Liver (tissue), 8 donors: ENCODE measurements at regions not wholly inside any gene's neighbourhood (a gene's known extent, or its start where the extent isn't known, plus 50 kb on each side); places are given as distances from the start of the nearest gene placed in this dataset.

Source experiments
- DNase-seq: peaks from one replicate; pipeline ENCODE4 v3.0.0-alpha.2; 2017; ENCODE audit warnings: low spot score
- H3K27ac ChIP-seq, 2 donors: one replicate each; pipeline ENCODE4 v1.7.0; 2013; ENCODE audit warnings: inconsistent platforms in 2 of 2, low read length in 2 of 2, control low read depth in 1 of 2, low read depth in 1 of 2, mild to moderate bottlenecking in 1 of 2
- H3K27me3 ChIP-seq, 4 donors: one replicate each; pipeline versions ENCODE4 v1.6.1 to v1.7.0; 2013; ENCODE audit warnings: low read length in 3 of 4, inconsistent platforms in 1 of 4, mild to moderate bottlenecking in 1 of 4, moderate library complexity in 1 of 4; ENCODE audit not compliant: control insufficient read depth in 4 of 4, insufficient read depth in 4 of 4
- H3K36me3 ChIP-seq, 4 donors: one replicate each; pipeline versions ENCODE4 v1.6.1 to v1.7.0; 2013; ENCODE audit warnings: low read length in 3 of 4, mild to moderate bottlenecking in 3 of 4, low read depth in 1 of 4, moderate library complexity in 1 of 4; ENCODE audit not compliant: control insufficient read depth in 4 of 4, insufficient read depth in 3 of 4
- H3K4me1 ChIP-seq, 4 donors: one replicate each; pipeline versions ENCODE4 v1.6.1 to v1.7.0; 2013; ENCODE audit warnings: low read length in 3 of 4, mild to moderate bottlenecking in 3 of 4, moderate library complexity in 1 of 4; ENCODE audit not compliant: control insufficient read depth in 4 of 4, insufficient read depth in 4 of 4
- H3K4me3 ChIP-seq, 3 donors: one replicate each; pipeline versions ENCODE4 v1.6.1 to v1.7.0; 2013; ENCODE audit warnings: low read length in 3 of 3, control low read depth in 1 of 3, low read depth in 1 of 3, mild to moderate bottlenecking in 1 of 3
- H3K9ac ChIP-seq, 2 donors: one replicate each; pipeline ENCODE4 v1.7.0; 2013; ENCODE audit warnings: low read length in 2 of 2, mild to moderate bottlenecking in 2 of 2, moderate library complexity in 2 of 2, control low read depth in 1 of 2, low read depth in 1 of 2
- H3K9me3 ChIP-seq, 4 donors: one replicate each; pipeline versions ENCODE4 v1.6.1 to v1.7.0; 2013; ENCODE audit warnings: low read length in 3 of 4; ENCODE audit not compliant: control insufficient read depth in 4 of 4
- EGR1 ChIP-seq, 2 donors: IDR thresholded peaks; 2 replicates each; pipeline ENCODE4 v1.6.1; 2016 to 2018; ENCODE audit warnings: antibody characterized with exemption in 2 of 2, low read depth in 2 of 2
- FOXA1 ChIP-seq: IDR thresholded peaks from 2 replicates; pipeline ENCODE4 v1.6.1; 2016; ENCODE audit warnings: antibody characterized with exemption
- FOXA2 ChIP-seq: IDR thresholded peaks from 2 replicates; pipeline ENCODE4 v1.6.1; 2016; ENCODE audit warnings: antibody characterized with exemption
- GABPA ChIP-seq, 2 donors: IDR thresholded peaks in 1 of 2; conservative IDR thresholded peaks in 1 of 2; 2 replicates each; pipeline ENCODE4 v1.6.1; 2016; ENCODE audit warnings: antibody characterized with exemption in 2 of 2, mild to moderate bottlenecking in 1 of 2, moderate library complexity in 1 of 2
- HNF4A ChIP-seq, 2 donors: conservative IDR thresholded peaks; 2 replicates each; pipeline ENCODE4 v1.6.1; 2016; ENCODE audit warnings: antibody characterized with exemption in 2 of 2, mild to moderate bottlenecking in 2 of 2
- HNF4G ChIP-seq: IDR thresholded peaks from 2 replicates; pipeline ENCODE4 v1.6.1; 2016; ENCODE audit warnings: antibody characterized with exemption
- JUND ChIP-seq, 2 donors: IDR thresholded peaks; 2 replicates each; pipeline ENCODE4 v1.6.1; 2016; ENCODE audit warnings: antibody characterized with exemption in 2 of 2
- NR2F2 ChIP-seq: IDR thresholded peaks from 2 replicates; pipeline ENCODE4 v1.6.1; 2016; ENCODE audit warnings: antibody characterized with exemption
- RAD21 ChIP-seq, 2 donors: IDR thresholded peaks; 2 replicates each; pipeline ENCODE4 v1.6.1; 2016; ENCODE audit warnings: antibody characterized with exemption in 2 of 2, mild to moderate bottlenecking in 2 of 2
- RXRA ChIP-seq, 2 donors: IDR thresholded peaks; 2 replicates each; pipeline ENCODE4 v1.6.1; 2017 to 2018; ENCODE audit warnings: antibody characterized with exemption in 2 of 2, mild to moderate bottlenecking in 1 of 2
- SP1 ChIP-seq: IDR thresholded peaks from 2 replicates; pipeline ENCODE4 v1.6.1; 2018; ENCODE audit warnings: antibody characterized with exemption, mild to moderate bottlenecking
- TAF1 ChIP-seq: conservative IDR thresholded peaks from 2 replicates; pipeline ENCODE4 v1.6.1; 2016; ENCODE audit warnings: antibody characterized with exemption, mild to moderate bottlenecking
- YY1 ChIP-seq: IDR thresholded peaks from 2 replicates; pipeline ENCODE4 v1.6.1; 2016; ENCODE audit warnings: antibody characterized with exemption, mild to moderate bottlenecking
- WGBS: extraction: QIAGEN DNeasy Blood & Tissue Kit; methylation state at CpG from one replicate; pipeline ENCODE4 v1.1.7; 2013; 5-methylcytosine and 5-hydroxymethylcytosine counted together
- TF ChIP-seq, protein P1 (sequence below): IDR thresholded peaks from 2 replicates; pipeline ENCODE4 v1.6.1; 2016; ENCODE audit warnings: antibody characterized with exemption, mild to moderate bottlenecking
- TF ChIP-seq, protein P2 (sequence below): IDR thresholded peaks from 2 replicates; pipeline ENCODE4 v1.6.1; 2016; ENCODE audit warnings: antibody characterized with exemption
- TF ChIP-seq, protein P3 (sequence below): IDR thresholded peaks from 2 replicates; pipeline ENCODE4 v1.6.1; 2016; ENCODE audit warnings: antibody characterized with exemption
- TF ChIP-seq, protein P4 (sequence below): fragments of 150-350 bp; IDR thresholded peaks from 2 replicates; pipeline ENCODE4 v1.5.1; 2017; ENCODE audit warnings: improper control_type of control experiment, low read depth, low read length; ENCODE audit not compliant: missing input control
- donor health status: healthy.
- donor health status: healthy.
- donor health status: healthy.
- donor health status: healthy.
- donor health status: healthy.

DNA sequence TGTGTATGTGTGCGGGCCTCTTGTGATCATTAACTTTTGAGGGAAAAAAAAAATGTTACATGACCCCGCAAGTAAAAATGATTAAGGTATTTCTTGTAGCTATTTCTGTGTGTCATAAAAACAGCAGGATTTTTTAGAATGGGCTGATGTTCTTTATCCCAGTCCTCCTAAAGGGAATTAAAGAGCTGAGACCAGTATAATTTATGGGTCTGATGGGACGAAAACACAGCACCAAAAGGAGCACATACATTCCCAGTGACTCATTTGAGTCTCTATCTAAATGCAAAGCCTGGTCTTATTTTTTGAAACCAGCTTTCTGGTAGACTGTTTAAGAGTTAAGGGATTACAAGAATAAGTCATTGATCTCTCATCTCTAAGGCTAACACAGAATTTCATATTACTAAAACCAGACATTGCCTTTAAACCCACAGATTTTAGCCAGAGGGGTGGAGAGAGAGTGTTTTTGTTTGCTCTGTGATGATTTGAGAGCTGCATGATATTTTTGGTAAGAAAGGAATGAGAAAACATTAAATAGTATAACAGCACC, 342.3 kb upstream of the EPHA4 start:
- Histone ChIP-seq H3K4me1 (no peaks in the 10 kb centered on the region), H3K36me3 (no peaks in the 10 kb centered on the region), H3K27me3 (peaks cover 0 to 4% (median 0%) of the 10 kb centered on the region in 4 donors), H3K9me3 (no peaks in the 10 kb centered on the region), H3K9ac (no peak overlapping the region), H3K4me3 (no peak overlapping the region), H3K27ac (no peak overlapping the region)
- no peak for DNase-seq
- WGBS, result 44% methylated on average over 3 of the region's 3 CpGs
- TF ChIP-seq, protein P1, sequence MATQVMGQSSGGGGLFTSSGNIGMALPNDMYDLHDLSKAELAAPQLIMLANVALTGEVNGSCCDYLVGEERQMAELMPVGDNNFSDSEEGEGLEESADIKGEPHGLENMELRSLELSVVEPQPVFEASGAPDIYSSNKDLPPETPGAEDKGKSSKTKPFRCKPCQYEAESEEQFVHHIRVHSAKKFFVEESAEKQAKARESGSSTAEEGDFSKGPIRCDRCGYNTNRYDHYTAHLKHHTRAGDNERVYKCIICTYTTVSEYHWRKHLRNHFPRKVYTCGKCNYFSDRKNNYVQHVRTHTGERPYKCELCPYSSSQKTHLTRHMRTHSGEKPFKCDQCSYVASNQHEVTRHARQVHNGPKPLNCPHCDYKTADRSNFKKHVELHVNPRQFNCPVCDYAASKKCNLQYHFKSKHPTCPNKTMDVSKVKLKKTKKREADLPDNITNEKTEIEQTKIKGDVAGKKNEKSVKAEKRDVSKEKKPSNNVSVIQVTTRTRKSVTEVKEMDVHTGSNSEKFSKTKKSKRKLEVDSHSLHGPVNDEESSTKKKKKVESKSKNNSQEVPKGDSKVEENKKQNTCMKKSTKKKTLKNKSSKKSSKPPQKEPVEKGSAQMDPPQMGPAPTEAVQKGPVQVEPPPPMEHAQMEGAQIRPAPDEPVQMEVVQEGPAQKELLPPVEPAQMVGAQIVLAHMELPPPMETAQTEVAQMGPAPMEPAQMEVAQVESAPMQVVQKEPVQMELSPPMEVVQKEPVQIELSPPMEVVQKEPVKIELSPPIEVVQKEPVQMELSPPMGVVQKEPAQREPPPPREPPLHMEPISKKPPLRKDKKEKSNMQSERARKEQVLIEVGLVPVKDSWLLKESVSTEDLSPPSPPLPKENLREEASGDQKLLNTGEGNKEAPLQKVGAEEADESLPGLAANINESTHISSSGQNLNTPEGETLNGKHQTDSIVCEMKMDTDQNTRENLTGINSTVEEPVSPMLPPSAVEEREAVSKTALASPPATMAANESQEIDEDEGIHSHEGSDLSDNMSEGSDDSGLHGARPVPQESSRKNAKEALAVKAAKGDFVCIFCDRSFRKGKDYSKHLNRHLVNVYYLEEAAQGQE, result no peak
- TF ChIP-seq RXRA (IDR thresholded peaks at IDR 0.05), result no peak
- no peak for TF ChIP-seq HNF4A (conservative IDR thresholded peaks at IDR 0.05)
- no peak for TF ChIP-seq GABPA (IDR thresholded peaks at IDR 0.05 in 1 of 2, conservative IDR thresholded peaks at IDR 0.05 in 1 of 2)
- TF ChIP-seq, protein P2, sequence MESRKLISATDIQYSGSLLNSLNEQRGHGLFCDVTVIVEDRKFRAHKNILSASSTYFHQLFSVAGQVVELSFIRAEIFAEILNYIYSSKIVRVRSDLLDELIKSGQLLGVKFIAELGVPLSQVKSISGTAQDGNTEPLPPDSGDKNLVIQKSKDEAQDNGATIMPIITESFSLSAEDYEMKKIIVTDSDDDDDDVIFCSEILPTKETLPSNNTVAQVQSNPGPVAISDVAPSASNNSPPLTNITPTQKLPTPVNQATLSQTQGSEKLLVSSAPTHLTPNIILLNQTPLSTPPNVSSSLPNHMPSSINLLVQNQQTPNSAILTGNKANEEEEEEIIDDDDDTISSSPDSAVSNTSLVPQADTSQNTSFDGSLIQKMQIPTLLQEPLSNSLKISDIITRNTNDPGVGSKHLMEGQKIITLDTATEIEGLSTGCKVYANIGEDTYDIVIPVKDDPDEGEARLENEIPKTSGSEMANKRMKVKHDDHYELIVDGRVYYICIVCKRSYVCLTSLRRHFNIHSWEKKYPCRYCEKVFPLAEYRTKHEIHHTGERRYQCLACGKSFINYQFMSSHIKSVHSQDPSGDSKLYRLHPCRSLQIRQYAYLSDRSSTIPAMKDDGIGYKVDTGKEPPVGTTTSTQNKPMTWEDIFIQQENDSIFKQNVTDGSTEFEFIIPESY, result no peak
- no peak for TF ChIP-seq HNF4G
- TF ChIP-seq FOXA2, result no peak
- TF ChIP-seq, protein P3, sequence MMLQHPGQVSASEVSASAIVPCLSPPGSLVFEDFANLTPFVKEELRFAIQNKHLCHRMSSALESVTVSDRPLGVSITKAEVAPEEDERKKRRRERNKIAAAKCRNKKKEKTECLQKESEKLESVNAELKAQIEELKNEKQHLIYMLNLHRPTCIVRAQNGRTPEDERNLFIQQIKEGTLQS, result no peak
- TF ChIP-seq EGR1 (IDR thresholded peaks at IDR 0.05; ENCODE audit: low read depth in 2 of 2), result no peak
- TF ChIP-seq JUND (IDR thresholded peaks at IDR 0.05), result no peak
- no peak for TF ChIP-seq NR2F2
- TF ChIP-seq YY1, result no peak
- no peak for TF ChIP-seq FOXA1
- TF ChIP-seq, protein P4, sequence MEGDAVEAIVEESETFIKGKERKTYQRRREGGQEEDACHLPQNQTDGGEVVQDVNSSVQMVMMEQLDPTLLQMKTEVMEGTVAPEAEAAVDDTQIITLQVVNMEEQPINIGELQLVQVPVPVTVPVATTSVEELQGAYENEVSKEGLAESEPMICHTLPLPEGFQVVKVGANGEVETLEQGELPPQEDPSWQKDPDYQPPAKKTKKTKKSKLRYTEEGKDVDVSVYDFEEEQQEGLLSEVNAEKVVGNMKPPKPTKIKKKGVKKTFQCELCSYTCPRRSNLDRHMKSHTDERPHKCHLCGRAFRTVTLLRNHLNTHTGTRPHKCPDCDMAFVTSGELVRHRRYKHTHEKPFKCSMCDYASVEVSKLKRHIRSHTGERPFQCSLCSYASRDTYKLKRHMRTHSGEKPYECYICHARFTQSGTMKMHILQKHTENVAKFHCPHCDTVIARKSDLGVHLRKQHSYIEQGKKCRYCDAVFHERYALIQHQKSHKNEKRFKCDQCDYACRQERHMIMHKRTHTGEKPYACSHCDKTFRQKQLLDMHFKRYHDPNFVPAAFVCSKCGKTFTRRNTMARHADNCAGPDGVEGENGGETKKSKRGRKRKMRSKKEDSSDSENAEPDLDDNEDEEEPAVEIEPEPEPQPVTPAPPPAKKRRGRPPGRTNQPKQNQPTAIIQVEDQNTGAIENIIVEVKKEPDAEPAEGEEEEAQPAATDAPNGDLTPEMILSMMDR, result no peak
- no peak for TF ChIP-seq RAD21 (IDR thresholded peaks at IDR 0.05)

DNA sequence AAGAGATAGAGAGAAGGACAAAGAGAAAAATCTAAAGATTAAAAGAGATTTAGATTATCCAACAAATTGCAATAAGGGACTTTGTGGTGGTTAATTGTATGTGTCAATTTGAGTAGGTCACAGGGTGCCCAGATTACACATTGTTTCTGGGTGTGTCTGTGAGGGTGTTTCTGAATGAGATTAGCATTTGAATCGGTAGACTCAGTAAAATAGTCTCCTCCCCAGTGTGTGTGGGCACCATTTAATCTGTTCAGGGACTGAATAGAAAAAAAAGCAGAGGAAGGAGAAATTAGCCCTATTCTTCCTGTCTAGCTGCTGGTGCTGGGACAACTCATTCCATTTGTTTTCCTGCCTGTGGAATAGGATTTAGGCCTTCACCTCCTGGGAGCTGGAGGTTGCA, 339.8 kb upstream of the EPHA4 start:
- no peaks in the 10 kb centered on the region for H3K36me3 ChIP-seq
- TF ChIP-seq SP1 (no peak), FOXA2 (no peak), TAF1 (no peak), RAD21 (IDR thresholded peaks at IDR 0.05) (no peak), HNF4G (no peak), GABPA (IDR thresholded peaks at IDR 0.05 in 1 of 2, conservative IDR thresholded peaks at IDR 0.05 in 1 of 2) (no peak)
- TF ChIP-seq, protein P2, result no peak

More for the DNA sequence above, 339.8 kb upstream of the EPHA4 start:
- 46% methylated on average over 1 of the region's 1 CpG for WGBS
- no peak overlapping the region for H3K4me3 ChIP-seq
- H3K9ac ChIP-seq, result no peak overlapping the region
- no peaks in the 10 kb centered on the region for H3K4me1 ChIP-seq
- peaks cover 0 to 4% (median 0%) of the 10 kb centered on the region in 4 donors for H3K27me3 ChIP-seq
- H3K27ac ChIP-seq, result no peak overlapping the region
- H3K9me3 ChIP-seq, result no peaks in the 10 kb centered on the region
- no peak for DNase-seq
